ENCODE measurements at regions not wholly inside any gene's neighbourhood (a gene's known extent, or its start where the extent isn't known, plus 50 kb on each side); places are given as distances from the start of the nearest gene placed in this dataset.

- intact Hi-C loops (cut with micrococcal nuclease; ENCODE audit: unreplicated experiment) (no loop called here), in situ Hi-C loops (cut with MboI) (no loop called here)
- Histone ChIP-seq H3K79me2 (ENCODE audit: control insufficient read depth, insufficient read depth, low read length) (no peaks in the 10 kb centered on the region), H3K4me1 (ENCODE audit: control insufficient read depth, insufficient read depth, low read length) (no peaks in the 10 kb centered on the region), H3K27me3 (replicated peaks in 1 of 2; ENCODE audit: control insufficient read depth in 2 of 2, insufficient read depth in 2 of 2, low read length in 1 of 2) (no peaks in the 10 kb centered on the region), H3K4me3 (no peak overlapping the region), H3K4me2 (ENCODE audit: control insufficient read depth, insufficient read depth) (no peak overlapping the region), H3K27ac (ENCODE audit: control insufficient read depth, insufficient read depth) (no peak overlapping the region), H2AFZ (ENCODE audit: control insufficient read depth, low read depth, low read length) (no peak overlapping the region), H3K9ac (ENCODE audit: control insufficient read depth, insufficient read depth, low read length) (no peak overlapping the region), H4K20me1 (ENCODE audit: control insufficient read depth, insufficient read depth) (no peaks in the 10 kb centered on the region), H3K9me3 (replicated peaks; ENCODE audit: control insufficient read depth, insufficient read depth, low read length) (no peaks in the 10 kb centered on the region), H3K36me3 (ENCODE audit: control insufficient read depth in 2 of 2, insufficient read depth in 2 of 2, low read length in 1 of 2) (no peaks in the 10 kb centered on the region)
- DNase-seq (ENCODE audit: low read depth, low spot score) = no peak
- RAD21 ChIA-PET (ENCODE audit: unreplicated experiment) = no interaction called here
- no peak for TF ChIP-seq ASH2L (IDR thresholded peaks at IDR 0.05; ENCODE audit: borderline replicate concordance, low read depth)
- TF ChIP-seq PKNOX1 (IDR thresholded peaks at IDR 0.05) = peak; percentile 27; the same call in 1 of the 2 replicates
- no peak for ATAC-seq
- BruUV-seq (replicated peaks) = no TSS peak
- SMC1A ChIA-PET (ENCODE audit: uncharacterized antibody, unreplicated experiment) = no interaction called here
- CTCF ChIA-PET = no interaction called here
- no peak for FAIRE-seq
- POLR2A ChIA-PET = no interaction called here
Measured at GRCh38 chr5:67581203-67581602, 384.6 kb upstream of the CD180 start.

- in situ Hi-C loops (cut with MboI) (no loop called here), intact Hi-C loops (cut with micrococcal nuclease; ENCODE audit: unreplicated experiment) (no loop called here)
- FAIRE-seq (no peak), DNase-seq (ENCODE audit: low read depth, low spot score) (no peak), ATAC-seq (no peak)
- Histone ChIP-seq H3K27ac (ENCODE audit: control insufficient read depth, insufficient read depth) (no peak overlapping the region), H3K4me2 (ENCODE audit: control insufficient read depth, insufficient read depth) (no peak overlapping the region), H3K4me1 (ENCODE audit: control insufficient read depth, insufficient read depth, low read length) (no peaks in the 10 kb centered on the region), H3K36me3 (ENCODE audit: control insufficient read depth in 2 of 2, insufficient read depth in 2 of 2, low read length in 1 of 2) (no peaks in the 10 kb centered on the region), H3K79me2 (ENCODE audit: control insufficient read depth, insufficient read depth, low read length) (no peaks in the 10 kb centered on the region), H3K9ac (ENCODE audit: control insufficient read depth, insufficient read depth, low read length) (no peak overlapping the region), H4K20me1 (ENCODE audit: control insufficient read depth, insufficient read depth) (no peaks in the 10 kb centered on the region), H2AFZ (ENCODE audit: control insufficient read depth, low read depth, low read length) (no peak overlapping the region), H3K4me3 (no peak overlapping the region), H3K9me3 (replicated peaks; ENCODE audit: control insufficient read depth, insufficient read depth, low read length) (no peaks in the 10 kb centered on the region; the same call in 2 of the 3 replicates), H3K27me3 (replicated peaks in 1 of 2; ENCODE audit: control insufficient read depth in 2 of 2, insufficient read depth in 2 of 2, low read length in 1 of 2) (no peaks in the 10 kb centered on the region)
- ChIA-PET CTCF (no interaction called here), SMC1A (ENCODE audit: uncharacterized antibody, unreplicated experiment) (no interaction called here), POLR2A (no interaction called here), RAD21 (ENCODE audit: unreplicated experiment) (no interaction called here)
- 25% methylated on average over 4 of the region's 4 CpGs for WGBS (ENCODE audit: insufficient coverage, insufficient replicate concordance, low lambda C conversion rate, missing lambda C conversion rate)
- BruUV-seq (replicated peaks) = no TSS peak
- TF ChIP-seq DPF2 (IDR thresholded peaks at IDR 0.05) = no peak
- no peak for TF ChIP-seq MEF2A (IDR thresholded peaks at IDR 0.05; ENCODE audit: insufficient read depth, low read depth, low read length)
- no peak for TF ChIP-seq FOS (IDR thresholded peaks at IDR 0.05; ENCODE audit: borderline replicate concordance, extremely low read depth, insufficient read length)
- TF ChIP-seq ZZZ3 (IDR thresholded peaks at IDR 0.05; ENCODE audit: control insufficient read depth, insufficient read length, low read depth) = no peak
- no peak for TF ChIP-seq PRDM15 (CRISPR knock-in tag; IDR thresholded peaks at IDR 0.05)
- TF ChIP-seq, protein P1, sequence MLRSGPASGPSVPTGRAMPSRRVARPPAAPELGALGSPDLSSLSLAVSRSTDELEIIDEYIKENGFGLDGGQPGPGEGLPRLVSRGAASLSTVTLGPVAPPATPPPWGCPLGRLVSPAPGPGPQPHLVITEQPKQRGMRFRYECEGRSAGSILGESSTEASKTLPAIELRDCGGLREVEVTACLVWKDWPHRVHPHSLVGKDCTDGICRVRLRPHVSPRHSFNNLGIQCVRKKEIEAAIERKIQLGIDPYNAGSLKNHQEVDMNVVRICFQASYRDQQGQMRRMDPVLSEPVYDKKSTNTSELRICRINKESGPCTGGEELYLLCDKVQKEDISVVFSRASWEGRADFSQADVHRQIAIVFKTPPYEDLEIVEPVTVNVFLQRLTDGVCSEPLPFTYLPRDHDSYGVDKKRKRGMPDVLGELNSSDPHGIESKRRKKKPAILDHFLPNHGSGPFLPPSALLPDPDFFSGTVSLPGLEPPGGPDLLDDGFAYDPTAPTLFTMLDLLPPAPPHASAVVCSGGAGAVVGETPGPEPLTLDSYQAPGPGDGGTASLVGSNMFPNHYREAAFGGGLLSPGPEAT (IDR thresholded peaks at IDR 0.05; ENCODE audit: low read depth) = no peak
- TF ChIP-seq NKRF (conservative IDR thresholded peaks at IDR 0.05) = no peak
- TF ChIP-seq IKZF2 (IDR thresholded peaks at IDR 0.05) = no peak
- TF ChIP-seq ASH2L (IDR thresholded peaks at IDR 0.05; ENCODE audit: borderline replicate concordance, low read depth) = no peak
Measured at GRCh38 chr5:67578011-67578410, 381.4 kb upstream of the CD180 start.
